ENCODE measurements at regions not wholly inside any gene's neighbourhood (a gene's known extent, or its start where the extent isn't known, plus 50 kb on each side); places are given as distances from the start of the nearest gene placed in this dataset.
A peak's percentile ranks its signal among the peaks of the same experiment; 100 is the strongest.

DNA sequence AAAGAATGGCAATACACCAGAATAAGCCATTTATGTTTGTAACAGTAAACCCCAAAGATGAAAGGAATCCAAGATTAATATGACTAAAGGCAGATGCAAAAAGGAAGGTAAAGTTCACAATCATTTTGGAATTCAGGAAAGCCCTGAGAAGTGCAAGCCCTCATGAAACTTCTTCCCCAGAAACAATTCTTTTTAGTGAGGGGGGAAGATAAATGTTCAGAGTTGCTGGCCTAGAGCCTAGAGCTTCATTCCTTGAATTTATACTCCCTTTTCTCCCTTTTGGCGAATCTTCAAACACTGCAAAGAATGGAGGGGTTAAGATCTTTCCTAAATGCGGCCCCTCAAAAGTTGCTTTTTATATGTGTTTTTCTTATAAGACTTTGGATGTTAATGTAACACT is 368.8 kb downstream of the MEIS1 start:
- H3K4me3 ChIP-seq (ENCODE audit: low read depth, low read length): no peak overlapping the region
- peak; percentile 94 for DNase-seq (ENCODE audit: low read depth)
- TF ChIP-seq, protein P1, sequence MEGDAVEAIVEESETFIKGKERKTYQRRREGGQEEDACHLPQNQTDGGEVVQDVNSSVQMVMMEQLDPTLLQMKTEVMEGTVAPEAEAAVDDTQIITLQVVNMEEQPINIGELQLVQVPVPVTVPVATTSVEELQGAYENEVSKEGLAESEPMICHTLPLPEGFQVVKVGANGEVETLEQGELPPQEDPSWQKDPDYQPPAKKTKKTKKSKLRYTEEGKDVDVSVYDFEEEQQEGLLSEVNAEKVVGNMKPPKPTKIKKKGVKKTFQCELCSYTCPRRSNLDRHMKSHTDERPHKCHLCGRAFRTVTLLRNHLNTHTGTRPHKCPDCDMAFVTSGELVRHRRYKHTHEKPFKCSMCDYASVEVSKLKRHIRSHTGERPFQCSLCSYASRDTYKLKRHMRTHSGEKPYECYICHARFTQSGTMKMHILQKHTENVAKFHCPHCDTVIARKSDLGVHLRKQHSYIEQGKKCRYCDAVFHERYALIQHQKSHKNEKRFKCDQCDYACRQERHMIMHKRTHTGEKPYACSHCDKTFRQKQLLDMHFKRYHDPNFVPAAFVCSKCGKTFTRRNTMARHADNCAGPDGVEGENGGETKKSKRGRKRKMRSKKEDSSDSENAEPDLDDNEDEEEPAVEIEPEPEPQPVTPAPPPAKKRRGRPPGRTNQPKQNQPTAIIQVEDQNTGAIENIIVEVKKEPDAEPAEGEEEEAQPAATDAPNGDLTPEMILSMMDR (IDR thresholded peaks at IDR 0.05; ENCODE audit: insufficient read depth, low read length): no peak

DNA sequence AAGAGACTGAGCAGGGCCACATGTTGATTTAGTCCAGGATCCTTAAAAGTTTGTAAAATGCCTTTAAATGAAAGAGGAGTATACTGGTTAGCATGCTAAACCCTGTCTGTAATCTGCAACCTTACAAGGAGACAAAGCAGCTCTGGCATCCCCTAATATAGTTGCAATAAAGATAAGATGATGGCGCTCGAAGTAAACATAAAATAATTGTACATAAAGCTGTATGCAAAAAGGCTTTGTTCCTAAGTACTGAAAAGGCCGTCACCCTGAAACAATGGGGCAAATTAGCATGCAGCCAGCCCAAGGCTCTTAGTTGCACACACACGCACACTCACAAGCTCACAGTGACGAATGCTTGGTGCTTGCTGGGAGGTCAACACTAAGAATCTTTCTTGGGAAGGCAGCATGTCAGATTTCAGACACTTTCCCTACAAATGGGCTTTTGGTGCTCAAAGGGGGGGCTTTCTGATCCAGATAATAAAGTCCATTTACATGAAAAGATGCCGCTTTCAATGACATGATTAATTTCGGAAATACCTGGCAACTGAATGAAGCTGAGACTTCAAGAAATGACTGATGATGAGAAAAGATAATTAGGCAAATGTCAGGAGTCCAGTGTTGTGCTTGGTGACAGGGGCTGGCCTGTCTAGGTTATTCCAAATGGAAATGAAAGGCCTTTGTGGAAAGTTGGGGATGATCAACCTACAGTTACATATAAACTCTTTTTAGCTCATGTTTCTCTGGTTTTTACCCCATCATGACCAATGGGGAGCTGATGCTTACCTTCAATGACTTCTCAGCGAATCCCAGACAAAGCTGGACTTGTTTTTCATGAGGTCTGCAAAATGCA is 370.3 kb downstream of the MEIS1 start:
- peak; percentile 9 for DNase-seq (ENCODE audit: low read depth)
- TF ChIP-seq, protein P1 (IDR thresholded peaks at IDR 0.05; ENCODE audit: insufficient read depth, low read length): no peak

DNA sequence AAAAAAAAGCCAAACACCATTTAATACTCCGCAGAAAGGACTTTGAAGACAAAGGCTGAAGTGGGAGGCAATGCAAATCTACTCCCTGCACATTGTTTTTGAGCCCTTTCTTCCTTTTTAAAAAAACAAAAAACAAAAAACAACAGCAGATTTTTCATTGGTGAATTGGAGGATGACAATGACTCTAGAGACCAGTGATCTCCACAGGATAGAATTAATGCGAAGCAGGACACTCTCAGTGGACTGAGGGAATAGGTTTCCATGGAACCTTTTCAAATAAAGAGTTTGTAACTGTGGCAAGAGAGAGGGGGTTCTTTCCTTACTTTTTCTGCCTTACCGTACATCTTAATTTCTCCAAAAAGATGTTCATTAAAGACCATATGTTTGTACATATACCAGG is 371.0 kb downstream of the MEIS1 start:
- H3K4me3 ChIP-seq (ENCODE audit: low read depth, low read length): no peak overlapping the region
- DNase-seq (ENCODE audit: low read depth): no peak
- TF ChIP-seq, protein P1 (IDR thresholded peaks at IDR 0.05; ENCODE audit: insufficient read depth, low read length): no peak

More for the DNA sequence above, 370.3 kb downstream of the MEIS1 start:
- H3K4me3 ChIP-seq (ENCODE audit: low read depth, low read length): no peak overlapping the region

DNA sequence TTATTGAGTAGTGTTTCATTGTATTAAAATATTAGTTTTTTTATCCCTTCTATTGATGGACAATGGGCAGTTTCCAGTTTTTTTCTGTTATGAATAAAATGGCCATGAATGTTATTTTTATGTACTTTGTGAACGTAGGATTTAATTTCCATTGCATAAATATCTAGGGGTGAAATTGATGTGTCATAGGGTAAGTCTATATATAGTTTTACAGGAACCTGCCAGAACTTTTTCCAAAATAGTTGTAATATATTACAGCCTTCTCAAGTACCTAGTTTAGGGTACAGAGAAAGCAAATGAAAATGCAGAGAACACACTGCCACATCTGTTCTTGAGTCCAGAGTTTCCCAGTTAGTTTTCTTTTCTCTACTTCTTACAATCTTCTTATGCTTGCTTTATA is 378.6 kb downstream of the MEIS1 start:
- H3K4me3 ChIP-seq (ENCODE audit: low read depth, low read length): no peak overlapping the region
- peak; percentile 46 for DNase-seq (ENCODE audit: low read depth)
- TF ChIP-seq, protein P1 (IDR thresholded peaks at IDR 0.05; ENCODE audit: insufficient read depth, low read length): no peak

DNA sequence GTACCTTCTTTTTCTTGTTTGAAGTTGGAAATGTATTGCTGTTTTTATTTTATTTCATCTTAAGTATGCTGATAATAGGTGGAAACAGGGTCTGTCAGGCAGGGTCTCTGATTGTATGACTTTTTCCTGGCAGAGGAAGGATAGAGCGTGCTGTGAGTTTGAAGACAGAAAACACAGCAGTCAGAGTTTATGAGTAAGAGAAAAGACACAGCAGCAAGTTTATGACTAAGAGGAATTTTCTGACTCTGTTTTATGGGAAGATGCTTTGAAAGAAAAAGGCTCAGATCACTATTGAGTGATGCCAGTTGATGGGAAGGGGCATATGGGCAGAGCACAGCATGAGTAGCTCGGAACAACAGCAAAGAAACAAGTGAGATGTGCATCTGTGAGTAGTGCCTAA is 379.1 kb downstream of the MEIS1 start:
- H3K4me3 ChIP-seq (ENCODE audit: low read depth, low read length): no peak overlapping the region
- TF ChIP-seq, protein P1 (IDR thresholded peaks at IDR 0.05; ENCODE audit: insufficient read depth, low read length): no peak
- peak; percentile 26 for DNase-seq (ENCODE audit: low read depth)

DNA sequence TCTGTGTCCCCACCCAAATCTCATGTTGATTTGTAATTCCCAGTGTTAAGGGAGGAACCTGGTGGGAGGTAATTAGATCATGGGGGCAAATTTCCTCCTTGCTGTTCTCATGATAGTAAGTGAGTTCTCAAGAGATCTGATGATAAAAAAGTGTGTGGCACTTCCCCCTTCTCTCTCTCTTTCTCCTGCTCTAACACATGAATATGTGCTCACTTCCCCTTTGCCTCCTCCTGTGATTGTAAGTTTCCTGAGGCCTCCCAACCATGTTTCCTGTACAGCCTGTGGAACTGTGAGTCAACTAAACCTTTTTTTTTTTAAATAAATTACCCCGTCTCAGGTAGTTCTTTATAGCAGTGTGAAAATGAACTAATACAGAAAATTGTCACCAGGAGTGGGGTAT is 380.0 kb downstream of the MEIS1 start:
- TF ChIP-seq, protein P1 (IDR thresholded peaks at IDR 0.05; ENCODE audit: insufficient read depth, low read length): no peak
- no peak overlapping the region for H3K4me3 ChIP-seq (ENCODE audit: low read depth, low read length)
- no peak for DNase-seq (ENCODE audit: low read depth)
